ENCODE measurements at regions not wholly inside any gene's neighbourhood (a gene's known extent, or its start where the extent isn't known, plus 50 kb on each side); places are given as distances from the start of the nearest gene placed in this dataset.

- no peak for DNase-seq
Measured at GRCh38 chr3:147941969-147942368, 532.8 kb downstream of the ZIC1 start.

- DNase-seq, result no peak
Measured at GRCh38 chr3:147943265-147943945, 534.2 kb downstream of the ZIC1 start.

GRCh38 chr3:147945968-147946519 is 536.9 kb downstream of the ZIC1 start:
- peak in 1 of 2 experiments; percentile 32 for DNase-seq

GRCh38 chr3:147956615-147957014 is 547.5 kb downstream of the ZIC1 start:
- DNase-seq, result no peak

GRCh38 chr3:147958754-147959153 is 549.6 kb downstream of the ZIC1 start:
- DNase-seq, result no peak

- no peak for DNase-seq
Measured at GRCh38 chr3:147960786-147961185, 551.6 kb downstream of the ZIC1 start.

- no peak for DNase-seq
Measured at GRCh38 chr3:147962408-147963164, 553.4 kb downstream of the ZIC1 start.

GRCh38 chr3:147963711-147964110 is 554.5 kb downstream of the ZIC1 start:
- DNase-seq, result no peak

- no peak for DNase-seq
Measured at GRCh38 chr3:147975165-147975564, 566.0 kb downstream of the ZIC1 start.

- no peak for DNase-seq
Measured at GRCh38 chr3:147977001-147977400, 567.8 kb downstream of the ZIC1 start.

- DNase-seq, result no peak
Measured at GRCh38 chr3:147987549-147987948, 578.4 kb downstream of the ZIC1 start.

GRCh38 chr3:147989344-147989743 is 580.2 kb downstream of the ZIC1 start:
- no peak for DNase-seq

GRCh38 chr3:148002705-148003205 is 593.6 kb downstream of the ZIC1 start:
- no peak for DNase-seq

GRCh38 chr3:148004331-148004730 is 595.2 kb downstream of the ZIC1 start:
- DNase-seq, result no peak

- DNase-seq, result no peak
Measured at GRCh38 chr3:148005456-148005855, 596.3 kb downstream of the ZIC1 start.

GRCh38 chr3:148006508-148006907 is 597.3 kb downstream of the ZIC1 start:
- no peak for DNase-seq

GRCh38 chr3:148008591-148008990 is 599.4 kb downstream of the ZIC1 start:
- DNase-seq, result no peak

GRCh38 chr3:148020861-148021260 is 611.7 kb downstream of the ZIC1 start:
- DNase-seq, result no peak

GRCh38 chr3:148021381-148021780 is 612.2 kb downstream of the ZIC1 start:
- no peak for DNase-seq

- no peak for DNase-seq
Measured at GRCh38 chr3:148023994-148024393, 614.8 kb downstream of the ZIC1 start.

- no peak for DNase-seq
Measured at GRCh38 chr3:148026009-148026588, 616.9 kb downstream of the ZIC1 start.

- DNase-seq, result no peak
Measured at GRCh38 chr3:148030975-148031374, 621.8 kb downstream of the ZIC1 start.

- DNase-seq, result no peak
Measured at GRCh38 chr3:148034353-148034752, 625.2 kb downstream of the ZIC1 start.
